ENCODE measurements at regions not wholly inside any gene's neighbourhood (a gene's known extent, or its start where the extent isn't known, plus 50 kb on each side); places are given as distances from the start of the nearest gene placed in this dataset.
"Not testable (repeated sequence)": the region's sequence is repeated elsewhere in the genome, so short reads cannot be mapped to it uniquely, and the experiment has no call there.

DNA sequence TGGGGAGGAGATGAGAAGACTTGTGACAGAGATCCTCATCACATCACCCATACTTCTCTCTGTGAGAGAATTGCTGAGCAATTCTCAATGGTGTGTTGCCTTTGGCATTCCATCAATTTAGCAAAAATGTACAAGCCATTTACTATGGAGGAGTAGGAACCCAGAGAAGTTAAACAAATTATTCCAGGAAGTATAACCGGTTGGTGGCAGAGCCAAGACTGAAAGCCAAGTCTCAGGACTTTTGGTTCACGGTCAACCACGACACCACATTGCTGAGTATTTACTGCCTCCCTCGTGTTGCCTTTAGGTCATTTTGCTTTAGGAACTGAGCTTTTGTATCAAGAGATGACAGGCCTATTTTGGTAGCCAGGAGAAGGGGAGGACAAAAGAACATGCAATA is 88.0 kb upstream of the ELMO1 start:
- peaks cover 7% of the 10 kb centered on the region for H3K27me3 Mint-ChIP-seq
- H3K4me3 Mint-ChIP-seq, result no peak overlapping the region
- H3K9me3 Mint-ChIP-seq, result no peaks in the 10 kb centered on the region
- no peaks in the 10 kb centered on the region for H3K36me3 Mint-ChIP-seq (ENCODE audit: low read depth)
- no peaks in the 10 kb centered on the region for H3K4me1 Mint-ChIP-seq (ENCODE audit: low read depth)
- H3K27ac Mint-ChIP-seq, result no peak overlapping the region

GRCh38 chr7:37537439-37537838 is 88.8 kb upstream of the ELMO1 start:
- Mint-ChIP-seq H3K27ac (no peak overlapping the region), H3K36me3 (ENCODE audit: low read depth) (no peaks in the 10 kb centered on the region), H3K27me3 (peaks cover 7% of the 10 kb centered on the region), H3K4me1 (ENCODE audit: low read depth) (no peaks in the 10 kb centered on the region), H3K9me3 (no peaks in the 10 kb centered on the region), H3K4me3 (no peak overlapping the region)

GRCh38 chr7:37538945-37539344 is 90.3 kb upstream of the ELMO1 start:
- H3K27ac Mint-ChIP-seq, result no peak overlapping the region
- no peaks in the 10 kb centered on the region for H3K4me1 Mint-ChIP-seq (ENCODE audit: low read depth)
- no peaks in the 10 kb centered on the region for H3K9me3 Mint-ChIP-seq
- no peaks in the 10 kb centered on the region for H3K27me3 Mint-ChIP-seq
- no peak overlapping the region for H3K4me3 Mint-ChIP-seq
- no peaks in the 10 kb centered on the region for H3K36me3 Mint-ChIP-seq (ENCODE audit: low read depth)

DNA sequence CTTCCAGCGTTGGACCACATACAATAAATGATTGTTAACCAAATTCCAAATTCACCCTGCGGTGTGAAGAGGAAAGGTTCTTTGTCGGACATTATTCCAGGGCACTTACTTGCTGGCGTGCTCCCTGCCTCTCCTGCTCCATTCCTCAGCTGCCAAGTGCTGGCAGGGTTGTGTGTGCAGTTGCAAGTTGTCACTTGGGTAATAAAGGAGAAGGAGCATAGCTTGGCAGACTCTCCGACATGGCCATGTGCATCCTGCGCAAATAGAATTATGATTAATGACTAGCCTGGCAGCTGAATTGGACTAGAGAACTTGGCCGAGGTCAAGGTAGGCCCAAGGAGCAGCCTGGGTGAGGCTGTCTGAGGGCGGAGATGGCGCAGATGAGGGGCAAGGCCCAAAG is 92.3 kb upstream of the ELMO1 start:
- Mint-ChIP-seq H3K36me3 (ENCODE audit: low read depth) (no peaks in the 10 kb centered on the region), H3K4me1 (ENCODE audit: low read depth) (no peaks in the 10 kb centered on the region), H3K9me3 (no peaks in the 10 kb centered on the region), H3K27me3 (no peaks in the 10 kb centered on the region), H3K27ac (no peak overlapping the region), H3K4me3 (no peak overlapping the region)

DNA sequence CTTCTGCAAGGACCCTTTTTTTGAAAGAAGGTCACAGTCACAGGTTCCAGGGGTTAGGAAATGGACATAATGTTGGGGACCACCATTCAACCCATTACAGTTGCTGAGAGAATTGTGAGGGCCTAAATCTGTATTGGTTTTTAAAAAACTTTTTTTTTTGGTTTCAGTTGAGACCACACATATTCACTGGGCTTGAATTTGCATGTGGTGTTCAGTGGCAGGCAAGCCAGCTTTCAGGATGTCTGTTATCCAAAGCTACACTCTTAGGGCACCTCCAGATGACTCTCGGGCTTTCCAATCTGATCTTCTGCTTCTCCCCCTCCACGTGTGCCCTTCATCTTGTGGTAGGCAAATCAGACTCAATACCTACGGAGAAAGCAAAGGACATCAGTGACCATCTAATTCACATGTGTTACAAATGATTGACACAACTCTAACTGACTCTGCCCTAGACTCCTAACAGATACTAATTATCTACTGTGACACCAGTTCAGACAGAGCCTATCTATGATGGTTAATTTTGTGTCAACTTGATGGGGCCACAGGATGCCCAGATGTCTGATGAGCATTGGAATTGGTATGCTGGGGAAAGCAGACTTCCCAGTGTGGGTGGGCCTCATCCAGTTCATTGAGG is 93.3 kb upstream of the ELMO1 start:
- Mint-ChIP-seq H3K9me3 (no peaks in the 10 kb centered on the region), H3K4me3 (no peak overlapping the region), H3K4me1 (ENCODE audit: low read depth) (no peaks in the 10 kb centered on the region), H3K36me3 (ENCODE audit: low read depth) (no peaks in the 10 kb centered on the region), H3K27ac (no peak overlapping the region), H3K27me3 (peaks cover 3% of the 10 kb centered on the region)

DNA sequence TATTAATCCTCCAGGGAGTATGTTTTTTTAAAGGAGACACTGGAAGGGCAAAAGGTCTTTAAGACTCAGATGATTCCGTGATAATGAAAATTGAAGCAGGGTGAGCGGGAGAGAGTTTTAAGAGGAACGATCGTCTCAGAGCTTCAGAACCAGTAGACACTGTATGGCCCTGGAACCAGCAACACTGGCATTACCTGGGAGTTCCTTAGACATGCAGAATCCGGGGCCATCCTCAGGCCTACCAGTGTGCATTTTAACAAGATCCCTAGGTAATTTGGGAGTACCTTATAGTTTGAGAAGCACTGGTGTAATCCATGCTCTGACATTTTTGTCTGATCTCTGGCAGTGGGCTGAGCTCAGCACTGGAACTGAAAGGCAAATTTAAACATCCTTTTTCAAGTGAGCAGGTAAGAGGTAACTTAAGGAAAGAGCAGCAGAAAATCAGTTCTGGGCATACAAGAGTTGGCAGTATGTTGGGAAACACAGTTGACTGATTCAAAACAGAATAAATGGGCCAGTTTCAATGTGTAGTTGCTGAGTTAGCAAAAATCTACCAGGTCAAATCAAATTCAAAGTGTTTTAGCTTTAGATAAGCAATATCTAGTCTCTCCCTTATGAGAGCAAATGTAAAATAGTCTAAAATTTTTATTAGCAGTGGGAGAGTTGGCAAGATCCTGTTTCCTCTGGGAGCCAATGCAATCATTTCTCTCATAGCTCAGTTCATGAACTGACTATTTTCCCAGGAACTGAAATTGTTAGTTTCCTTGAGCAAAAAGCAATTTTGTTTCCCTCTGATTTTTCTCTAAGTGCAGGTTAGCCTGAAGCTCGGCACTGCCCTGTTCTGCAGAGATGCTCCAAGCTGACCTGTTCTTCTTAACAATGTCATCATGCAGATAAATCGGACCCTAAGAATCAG is 97.2 kb upstream of the ELMO1 start:
- no peak overlapping the region for H3K4me3 Mint-ChIP-seq
- H3K36me3 Mint-ChIP-seq (ENCODE audit: low read depth), result no peaks in the 10 kb centered on the region
- H3K4me1 Mint-ChIP-seq (ENCODE audit: low read depth), result no peaks in the 10 kb centered on the region

DNA sequence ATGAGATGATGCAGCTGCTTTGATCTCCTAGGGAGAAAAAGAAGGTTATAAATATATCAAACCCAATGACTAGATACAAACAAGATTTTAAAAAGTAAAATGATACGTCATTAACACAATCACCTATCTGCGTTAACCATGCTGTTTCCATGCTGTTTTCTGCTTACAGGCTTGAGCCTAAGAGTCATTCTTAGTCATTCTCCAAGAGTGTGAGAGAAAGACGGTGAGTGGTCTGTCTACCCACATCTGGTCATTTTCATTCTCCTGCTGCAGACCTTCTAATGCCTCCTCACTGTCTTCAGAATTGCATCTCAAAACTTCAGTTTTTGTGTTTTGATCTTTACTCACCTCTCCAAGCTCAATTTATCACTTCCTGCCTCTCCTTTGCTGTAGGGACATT is 98.0 kb upstream of the ELMO1 start:
- Mint-ChIP-seq H3K27ac (no peak overlapping the region), H3K4me3 (no peak overlapping the region), H3K36me3 (ENCODE audit: low read depth) (no peaks in the 10 kb centered on the region), H3K27me3 (peaks cover 3% of the 10 kb centered on the region), H3K9me3 (no peaks in the 10 kb centered on the region), H3K4me1 (ENCODE audit: low read depth) (no peaks in the 10 kb centered on the region)

More for the DNA sequence above, 97.2 kb upstream of the ELMO1 start:
- Mint-ChIP-seq H3K27me3 (peaks cover 3% of the 10 kb centered on the region), H3K27ac (no peak overlapping the region), H3K9me3 (no peaks in the 10 kb centered on the region)

GRCh38 chr7:37549076-37549931 is 100.6 kb upstream of the ELMO1 start:
- no peak overlapping the region for H3K27ac Mint-ChIP-seq
- no peaks in the 10 kb centered on the region for H3K9me3 Mint-ChIP-seq

DNA sequence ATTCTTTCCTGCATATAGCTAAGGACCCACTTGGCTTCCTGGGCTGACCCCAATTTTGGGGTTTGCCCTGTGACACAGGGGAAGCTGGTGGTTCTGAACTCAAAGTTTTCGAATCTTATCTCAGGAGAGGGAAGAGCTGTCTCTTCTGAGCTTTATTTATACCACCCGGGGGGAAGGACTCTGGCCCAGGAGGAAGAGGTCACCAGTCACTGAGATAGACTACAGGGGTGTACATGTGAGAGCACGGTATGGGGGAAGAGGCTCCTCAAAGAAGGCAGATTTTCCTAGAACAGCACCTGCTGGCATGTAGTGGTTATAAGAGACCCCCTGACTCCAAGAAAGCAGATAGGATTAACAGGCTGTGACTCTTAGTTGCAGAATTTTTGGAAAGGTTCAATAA is 101.8 kb upstream of the ELMO1 start:
- Mint-ChIP-seq H3K36me3 (ENCODE audit: low read depth) (no peaks in the 10 kb centered on the region), H3K9me3 (no peaks in the 10 kb centered on the region), H3K4me3 (no peak overlapping the region), H3K4me1 (ENCODE audit: low read depth) (no peaks in the 10 kb centered on the region), H3K27me3 (peaks cover 8% of the 10 kb centered on the region), H3K27ac (no peak overlapping the region)

More at GRCh38 chr7:37549076-37549931, 100.6 kb upstream of the ELMO1 start:
- H3K4me3 Mint-ChIP-seq, result no peak overlapping the region
- H3K27me3 Mint-ChIP-seq, result peaks cover 8% of the 10 kb centered on the region
- H3K4me1 Mint-ChIP-seq (ENCODE audit: low read depth), result no peaks in the 10 kb centered on the region
- H3K36me3 Mint-ChIP-seq (ENCODE audit: low read depth), result no peaks in the 10 kb centered on the region

DNA sequence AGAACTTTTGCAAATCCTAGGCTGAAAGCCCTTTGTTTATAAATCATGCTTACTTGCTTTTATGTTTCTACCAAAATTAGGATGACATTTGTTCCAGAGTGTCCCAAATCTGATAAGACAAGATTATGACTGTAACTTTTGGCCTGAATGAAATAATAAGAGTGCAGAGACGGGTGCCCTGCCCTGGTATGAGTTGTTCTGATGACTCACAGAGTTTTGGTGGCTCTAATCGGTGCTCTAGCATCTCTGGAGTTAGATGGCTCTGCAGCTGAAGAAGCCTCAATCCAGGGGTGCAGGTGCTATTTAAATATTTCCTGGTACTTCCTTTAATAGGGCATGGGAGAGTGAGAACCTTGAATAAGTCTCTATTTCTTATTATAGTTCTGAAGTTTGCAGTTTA is 102.2 kb upstream of the ELMO1 start:
- H3K9me3 Mint-ChIP-seq, result no peaks in the 10 kb centered on the region

GRCh38 chr7:37552030-37552429 is 103.4 kb upstream of the ELMO1 start:
- H3K27me3 Mint-ChIP-seq, result peaks cover 5% of the 10 kb centered on the region
- no peaks in the 10 kb centered on the region for H3K4me1 Mint-ChIP-seq (ENCODE audit: low read depth)
- H3K9me3 Mint-ChIP-seq, result no peaks in the 10 kb centered on the region
- H3K4me3 Mint-ChIP-seq, result no peak overlapping the region
- no peak overlapping the region for H3K27ac Mint-ChIP-seq
- H3K36me3 Mint-ChIP-seq (ENCODE audit: low read depth), result no peaks in the 10 kb centered on the region

More for the DNA sequence above, 102.2 kb upstream of the ELMO1 start:
- no peak overlapping the region for H3K4me3 Mint-ChIP-seq
- peaks cover 8% of the 10 kb centered on the region for H3K27me3 Mint-ChIP-seq
- no peaks in the 10 kb centered on the region for H3K4me1 Mint-ChIP-seq (ENCODE audit: low read depth)
- no peak overlapping the region for H3K27ac Mint-ChIP-seq
- H3K36me3 Mint-ChIP-seq (ENCODE audit: low read depth), result no peaks in the 10 kb centered on the region

GRCh38 chr7:37552439-37552838 is 103.8 kb upstream of the ELMO1 start:
- H3K9me3 Mint-ChIP-seq; H3K4me3 Mint-ChIP-seq; H3K27me3 Mint-ChIP-seq; H3K27ac Mint-ChIP-seq; H3K4me1 Mint-ChIP-seq (ENCODE audit: low read depth); H3K36me3 Mint-ChIP-seq (ENCODE audit: low read depth): not testable (repeated sequence)

DNA sequence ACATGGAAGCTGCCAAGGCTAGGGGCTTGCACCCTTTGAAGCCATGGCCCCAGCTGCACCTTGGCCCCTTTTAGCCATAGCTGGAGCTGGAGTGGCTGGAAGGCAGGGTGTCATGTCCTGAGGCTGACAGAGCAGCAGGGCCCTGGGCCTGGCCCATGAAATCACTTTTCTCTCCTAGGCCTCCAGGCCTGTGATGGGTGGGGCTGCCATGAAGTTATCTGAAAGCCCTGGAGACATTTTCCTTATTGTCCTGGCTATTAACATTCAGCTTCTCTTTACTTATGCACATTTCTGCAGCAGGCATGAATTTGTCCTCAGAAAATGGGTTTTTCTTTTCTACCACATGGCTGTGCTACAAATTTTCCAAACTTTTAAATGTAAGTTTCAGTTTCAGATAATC is 106.9 kb upstream of the ELMO1 start:
- no peaks in the 10 kb centered on the region for H3K4me1 Mint-ChIP-seq (ENCODE audit: low read depth)
- H3K4me3 Mint-ChIP-seq, result no peak overlapping the region
- H3K9me3 Mint-ChIP-seq, result no peaks in the 10 kb centered on the region
- H3K27ac Mint-ChIP-seq, result no peak overlapping the region
- no peaks in the 10 kb centered on the region for H3K36me3 Mint-ChIP-seq (ENCODE audit: low read depth)
- peaks cover 8% of the 10 kb centered on the region for H3K27me3 Mint-ChIP-seq

- no peaks in the 10 kb centered on the region for H3K4me1 Mint-ChIP-seq (ENCODE audit: low read depth)
- no peak overlapping the region for H3K27ac Mint-ChIP-seq
- H3K4me3 Mint-ChIP-seq, result no peak overlapping the region
- H3K9me3 Mint-ChIP-seq, result no peaks in the 10 kb centered on the region
- H3K36me3 Mint-ChIP-seq (ENCODE audit: low read depth), result no peaks in the 10 kb centered on the region
- peaks cover 3% of the 10 kb centered on the region for H3K27me3 Mint-ChIP-seq
Measured at GRCh38 chr7:37557571-37558209, 109.0 kb upstream of the ELMO1 start.

Measured in stimulated activated naive CD8-positive, alpha-beta T cell treated with anti-CD3 and anti-CD28 coated beads, Interleukin-15, Interleukin-2, amounts not matched to agents 100 ng/mL and 50 ng/mL, for 24 hours (primary cell).